ENCODE measurements at regions not wholly inside any gene's neighbourhood (a gene's known extent, or its start where the extent isn't known, plus 50 kb on each side); places are given as distances from the start of the nearest gene placed in this dataset.

GRCh38 chr1:239538239-239538988 is 152.0 kb downstream of the CHRM3 start:
- H2AFZ ChIP-seq: no peak overlapping the region
- H3K9me3 ChIP-seq (ENCODE audit: insufficient read depth, low read depth): no peaks in the 10 kb centered on the region
- no peaks in the 10 kb centered on the region for H4K20me1 ChIP-seq (ENCODE audit: insufficient read depth)
- intact Hi-C loops (cut with micrococcal nuclease; ENCODE audit: unreplicated experiment): no loop called here
- no peak for DNase-seq
- no peaks in the 10 kb centered on the region for H3F3A ChIP-seq (ENCODE audit: insufficient read depth, low read depth)
- H3K27me3 ChIP-seq (ENCODE audit: insufficient read depth, low read depth): no peaks in the 10 kb centered on the region
- no peaks in the 10 kb centered on the region for H3K36me3 ChIP-seq (ENCODE audit: low read depth)
- H3K4me1 ChIP-seq (replicated peaks; ENCODE audit: insufficient read depth): no peaks in the 10 kb centered on the region
- no TSS peak for BruUV-seq (replicated peaks)
- POLR2A ChIA-PET (ENCODE audit: unreplicated experiment): no interaction called here
- no peak for TF ChIP-seq EZH2 (IDR thresholded peaks at IDR 0.05; ENCODE audit: low read depth)
- TF ChIP-seq CTCF (conservative IDR thresholded peaks at IDR 0.05): no peak
- H3K9me2 ChIP-seq (ENCODE audit: insufficient read depth): no peaks in the 10 kb centered on the region
- no peak overlapping the region for H3K27ac ChIP-seq
- H3K4me3 ChIP-seq: no peak overlapping the region
- no peak overlapping the region for H3K4me2 ChIP-seq
- CTCF ChIA-PET: no interaction called here
- no peaks in the 10 kb centered on the region for H3K79me2 ChIP-seq (ENCODE audit: low read depth)

GRCh38 chr1:239539051-239539450 is 152.7 kb downstream of the CHRM3 start:
- POLR2A ChIA-PET (ENCODE audit: unreplicated experiment): no interaction called here
- no peak for DNase-seq
- no TSS peak for BruUV-seq (replicated peaks)
- Histone ChIP-seq H3K4me2 (no peak overlapping the region), H3K4me1 (replicated peaks; ENCODE audit: insufficient read depth) (no peaks in the 10 kb centered on the region), H4K20me1 (ENCODE audit: insufficient read depth) (no peaks in the 10 kb centered on the region), H3K9me2 (ENCODE audit: insufficient read depth) (no peaks in the 10 kb centered on the region), H2AFZ (no peak overlapping the region), H3K27me3 (ENCODE audit: insufficient read depth, low read depth) (no peaks in the 10 kb centered on the region), H3K9me3 (ENCODE audit: insufficient read depth, low read depth) (no peaks in the 10 kb centered on the region), H3K79me2 (ENCODE audit: low read depth) (no peaks in the 10 kb centered on the region), H3K4me3 (no peak overlapping the region), H3K27ac (no peak overlapping the region), H3K36me3 (ENCODE audit: low read depth) (no peaks in the 10 kb centered on the region), H3F3A (ENCODE audit: insufficient read depth, low read depth) (no peaks in the 10 kb centered on the region)
- TF ChIP-seq EZH2 (IDR thresholded peaks at IDR 0.05; ENCODE audit: low read depth) (no peak), CTCF (conservative IDR thresholded peaks at IDR 0.05) (no peak)
- CTCF ChIA-PET: no interaction called here
- intact Hi-C loops (cut with micrococcal nuclease; ENCODE audit: unreplicated experiment): no loop called here

- no peaks in the 10 kb centered on the region for H3K4me1 ChIP-seq (replicated peaks; ENCODE audit: insufficient read depth)
- H3K27ac ChIP-seq: no peak overlapping the region
- H3K9me2 ChIP-seq (ENCODE audit: insufficient read depth): no peaks in the 10 kb centered on the region
- POLR2A ChIA-PET (ENCODE audit: unreplicated experiment): no interaction called here
- TF ChIP-seq EZH2 (IDR thresholded peaks at IDR 0.05; ENCODE audit: low read depth): no peak
- no peaks in the 10 kb centered on the region for H3K9me3 ChIP-seq (ENCODE audit: insufficient read depth, low read depth)
- no peak overlapping the region for H3K4me2 ChIP-seq
- no peaks in the 10 kb centered on the region for H3K79me2 ChIP-seq (ENCODE audit: low read depth)
- H3K27me3 ChIP-seq (ENCODE audit: insufficient read depth, low read depth): no peaks in the 10 kb centered on the region
- H4K20me1 ChIP-seq (ENCODE audit: insufficient read depth): no peaks in the 10 kb centered on the region
- DNase-seq: no peak
- H3K4me3 ChIP-seq: no peak overlapping the region
- BruUV-seq (replicated peaks): no TSS peak
- H3F3A ChIP-seq (ENCODE audit: insufficient read depth, low read depth): no peaks in the 10 kb centered on the region
- no peaks in the 10 kb centered on the region for H3K36me3 ChIP-seq (ENCODE audit: low read depth)
- no peak overlapping the region for H2AFZ ChIP-seq
- intact Hi-C loops (cut with micrococcal nuclease; ENCODE audit: unreplicated experiment): no loop called here
- CTCF ChIA-PET: no interaction called here
These were observed 153.4 kb downstream of the CHRM3 start for GRCh38 chr1:239539812-239540211.

- Histone ChIP-seq H3F3A (ENCODE audit: insufficient read depth, low read depth) (no peaks in the 10 kb centered on the region), H3K79me2 (ENCODE audit: low read depth) (no peaks in the 10 kb centered on the region), H3K4me1 (replicated peaks; ENCODE audit: insufficient read depth) (no peaks in the 10 kb centered on the region), H2AFZ (no peak overlapping the region), H3K9me2 (ENCODE audit: insufficient read depth) (peaks cover 6% of the 10 kb centered on the region; the same call in 1 of the 2 replicates), H3K36me3 (ENCODE audit: low read depth) (no peaks in the 10 kb centered on the region), H4K20me1 (ENCODE audit: insufficient read depth) (no peaks in the 10 kb centered on the region), H3K27me3 (ENCODE audit: insufficient read depth, low read depth) (no peaks in the 10 kb centered on the region), H3K9me3 (ENCODE audit: insufficient read depth, low read depth) (no peaks in the 10 kb centered on the region), H3K27ac (no peak overlapping the region), H3K4me2 (no peak overlapping the region), H3K4me3 (no peak overlapping the region)
- ChIA-PET POLR2A (ENCODE audit: unreplicated experiment) (no interaction called here), CTCF (no interaction called here)
- DNase-seq: no peak
- BruUV-seq (replicated peaks): no TSS peak
- TF ChIP-seq CTCF (conservative IDR thresholded peaks at IDR 0.05) (no peak), EZH2 (IDR thresholded peaks at IDR 0.05; ENCODE audit: low read depth) (no peak)
- intact Hi-C loops (cut with micrococcal nuclease; ENCODE audit: unreplicated experiment): no loop called here
These were observed 157.5 kb downstream of the CHRM3 start for GRCh38 chr1:239543873-239544272.

All from PC-9 (cell line).